Breast epithelium (tissue), 4 donors: ENCODE measurements at regions not wholly inside any gene's neighbourhood (a gene's known extent, or its start where the extent isn't known, plus 50 kb on each side); places are given as distances from the start of the nearest gene placed in this dataset.

Experiments used
- DNase-seq, 2 donors: peaks; one replicate each; pipeline ENCODE4 v3.0.0-alpha.2; 2019; ENCODE audit warnings: low spot score in 2 of 2
- H3K27ac ChIP-seq, 2 donors: fragments of 200-600 bp; sonication (generic) in 1 of 2; one replicate each; pipeline ENCODE4 v1.5.1; 2016 to 2019; ENCODE audit warnings: mild to moderate bottlenecking in 1 of 2
- H3K27me3 ChIP-seq, 2 donors: fragments of 200-600 bp; sonication (generic) in 1 of 2; one replicate each; pipeline versions ENCODE4 v1.5.1 to v1.6.0; 2017 to 2019; ENCODE audit warnings: control low read depth in 1 of 2, mild to moderate bottlenecking in 1 of 2
- H3K36me3 ChIP-seq: fragments of 200-600 bp; one replicate; pipeline ENCODE4 v1.5.1; 2019
- H3K4me1 ChIP-seq, 2 donors: fragments of 200-600 bp; sonication (generic); one replicate each; pipeline ENCODE4 v1.5.1; 2016 to 2019; ENCODE audit warnings: control low read depth in 1 of 2
- H3K4me3 ChIP-seq, 3 donors: fragments of 200-600 bp; sonication (generic); 1 replicate in 2 of 3; 2 replicates in 1 of 3; pipeline ENCODE4 v1.5.1; 2016 to 2019; ENCODE audit warnings: mild to moderate bottlenecking in 3 of 3, moderate library complexity in 2 of 3
- H3K9me3 ChIP-seq, 2 donors: fragments of 200-600 bp; sonication (generic) in 1 of 2; one replicate each; pipeline ENCODE4 v1.5.1; 2016 to 2019; ENCODE audit warnings: control low read depth in 1 of 2
- POLR2A ChIP-seq: fragments of 450-650 bp; IDR thresholded peaks from one replicate; pipeline ENCODE4 v1.6.1; 2016; ENCODE audit warnings: antibody characterized with exemption, mild to moderate bottlenecking, moderate library complexity
- POLR2AphosphoS5 ChIP-seq, 3 donors: sonication (generic); formaldehyde crosslinking; IDR thresholded peaks; one replicate each; pipeline ENCODE4 v1.6.1; 2017; ENCODE audit warnings: antibody characterized with exemption in 3 of 3
- intact Hi-C: fragments of 100-400 bp; cut with DNase I; formaldehyde crosslinking; loops from one replicate; pipeline ENCODE4 v1.15.1; 2023; ENCODE audit warnings: low total_unique reads
- TF ChIP-seq, protein P1 (sequence below), 3 donors: fragments of 450-650 bp; IDR thresholded peaks; one replicate each; pipeline ENCODE4 v1.5.1; 2016 to 2017; ENCODE audit warnings: antibody characterized with exemption in 3 of 3, mild to moderate bottlenecking in 3 of 3, moderate library complexity in 3 of 3

DNA sequence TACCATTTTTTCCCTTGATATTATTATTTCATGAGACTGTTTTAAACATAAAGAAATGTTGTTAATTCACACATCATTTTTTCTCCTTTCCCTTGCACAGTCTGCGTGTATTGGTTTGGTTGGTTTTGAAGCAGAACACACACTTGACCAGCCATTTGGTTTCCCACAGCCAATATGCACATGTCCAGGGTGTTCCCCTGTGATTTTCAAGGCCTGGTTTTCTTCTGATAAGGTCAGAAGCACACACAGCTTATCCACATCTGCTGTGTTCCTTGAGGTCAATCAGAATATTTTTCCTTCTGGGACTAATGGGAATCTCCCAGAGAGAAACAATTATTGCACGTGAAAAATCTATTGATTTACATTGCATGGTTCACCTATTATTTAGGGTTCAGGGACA is 103.2 kb upstream of the EFEMP1 start:
- Histone ChIP-seq H3K36me3 (no peaks in the 10 kb centered on the region), H3K9me3 (no peaks in the 10 kb centered on the region), H3K27ac (no peak overlapping the region), H3K4me1 (no peaks in the 10 kb centered on the region), H3K27me3 (no peaks in the 10 kb centered on the region), H3K4me3 (no peak overlapping the region)
- intact Hi-C loops, result no loop called here
- DNase-seq, result no peak
- TF ChIP-seq, protein P1, sequence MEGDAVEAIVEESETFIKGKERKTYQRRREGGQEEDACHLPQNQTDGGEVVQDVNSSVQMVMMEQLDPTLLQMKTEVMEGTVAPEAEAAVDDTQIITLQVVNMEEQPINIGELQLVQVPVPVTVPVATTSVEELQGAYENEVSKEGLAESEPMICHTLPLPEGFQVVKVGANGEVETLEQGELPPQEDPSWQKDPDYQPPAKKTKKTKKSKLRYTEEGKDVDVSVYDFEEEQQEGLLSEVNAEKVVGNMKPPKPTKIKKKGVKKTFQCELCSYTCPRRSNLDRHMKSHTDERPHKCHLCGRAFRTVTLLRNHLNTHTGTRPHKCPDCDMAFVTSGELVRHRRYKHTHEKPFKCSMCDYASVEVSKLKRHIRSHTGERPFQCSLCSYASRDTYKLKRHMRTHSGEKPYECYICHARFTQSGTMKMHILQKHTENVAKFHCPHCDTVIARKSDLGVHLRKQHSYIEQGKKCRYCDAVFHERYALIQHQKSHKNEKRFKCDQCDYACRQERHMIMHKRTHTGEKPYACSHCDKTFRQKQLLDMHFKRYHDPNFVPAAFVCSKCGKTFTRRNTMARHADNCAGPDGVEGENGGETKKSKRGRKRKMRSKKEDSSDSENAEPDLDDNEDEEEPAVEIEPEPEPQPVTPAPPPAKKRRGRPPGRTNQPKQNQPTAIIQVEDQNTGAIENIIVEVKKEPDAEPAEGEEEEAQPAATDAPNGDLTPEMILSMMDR (IDR thresholded peaks at IDR 0.05), result no peak
- TF ChIP-seq POLR2A, result no peak

DNA sequence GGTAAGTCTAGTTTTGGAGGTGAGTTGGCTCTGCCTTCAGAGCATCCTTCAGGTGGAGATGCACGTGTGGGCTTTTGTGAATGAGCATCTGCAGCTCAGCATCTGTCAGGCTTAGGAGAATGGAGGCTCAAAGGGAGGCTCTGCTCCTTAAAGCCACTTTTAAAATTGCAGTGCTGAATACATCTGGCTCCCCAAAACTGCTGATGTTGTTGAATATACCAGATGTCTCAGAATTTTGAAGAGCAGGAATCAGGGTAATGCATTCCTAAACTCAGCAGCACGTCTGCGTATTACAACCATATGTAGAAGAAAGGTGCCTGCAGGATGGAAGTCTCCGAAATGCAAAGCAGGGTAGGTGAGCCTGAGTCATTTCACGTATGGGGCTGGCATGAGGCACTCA is 106.5 kb upstream of the EFEMP1 start:
- H3K9me3 ChIP-seq, result no peaks in the 10 kb centered on the region
- TF ChIP-seq POLR2A, result no peak
- TF ChIP-seq POLR2AphosphoS5 (IDR thresholded peaks at IDR 0.05), result no peak
- TF ChIP-seq, protein P1 (IDR thresholded peaks at IDR 0.05), result no peak
- no peak for DNase-seq
- H3K36me3 ChIP-seq, result no peaks in the 10 kb centered on the region
- H3K27ac ChIP-seq, result no peak overlapping the region
- intact Hi-C loops, result no loop called here
- no peaks in the 10 kb centered on the region for H3K27me3 ChIP-seq
- H3K4me1 ChIP-seq, result no peaks in the 10 kb centered on the region
- no peak overlapping the region for H3K4me3 ChIP-seq

DNA sequence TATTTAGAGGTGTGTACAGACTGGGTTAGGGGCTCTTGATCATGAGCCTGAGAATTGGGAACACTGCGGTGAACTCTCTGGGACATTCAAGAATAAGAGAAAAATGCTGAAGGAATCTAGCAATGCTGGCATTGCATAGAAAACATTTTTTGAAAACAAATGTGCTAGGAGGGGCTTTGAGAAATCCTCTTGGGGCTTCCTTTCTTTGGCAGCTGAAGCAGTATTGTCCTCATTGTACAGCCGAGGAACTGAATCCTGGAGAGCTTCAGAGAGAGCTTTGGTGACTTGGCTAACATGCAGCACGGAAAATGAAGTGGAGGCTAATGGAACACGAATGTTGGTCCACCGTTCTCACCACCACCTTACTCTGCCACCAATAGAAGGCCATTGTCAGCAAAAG is 107.3 kb upstream of the EFEMP1 start:
- Histone ChIP-seq H3K9me3 (no peaks in the 10 kb centered on the region), H3K27ac (no peak overlapping the region), H3K4me1 (no peaks in the 10 kb centered on the region), H3K4me3 (no peak overlapping the region), H3K27me3 (no peaks in the 10 kb centered on the region), H3K36me3 (no peaks in the 10 kb centered on the region)
- intact Hi-C loops, result no loop called here
- no peak for TF ChIP-seq POLR2A
- TF ChIP-seq POLR2AphosphoS5 (IDR thresholded peaks at IDR 0.05), result no peak
- TF ChIP-seq, protein P1 (IDR thresholded peaks at IDR 0.05), result no peak
- DNase-seq, result no peak

DNA sequence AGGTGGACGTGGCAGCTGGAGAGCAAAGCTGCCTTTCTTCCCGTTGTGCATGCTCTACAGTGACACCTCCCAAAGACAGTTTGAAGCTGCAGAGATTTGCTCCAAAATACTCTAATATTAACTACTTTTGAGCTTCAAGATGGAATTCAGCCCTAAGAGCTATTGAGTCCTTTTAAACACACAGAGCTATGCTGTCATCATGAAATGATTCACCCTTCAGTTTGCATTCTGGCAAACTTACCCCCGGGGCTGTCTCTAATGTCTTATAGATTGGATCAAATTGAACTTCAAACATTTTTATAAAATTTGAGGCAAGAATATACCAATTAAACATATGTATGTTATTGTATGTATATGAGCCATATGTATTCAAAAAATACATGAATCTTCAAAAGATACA is 110.7 kb upstream of the EFEMP1 start:
- H3K36me3 ChIP-seq, result no peaks in the 10 kb centered on the region
- H3K27me3 ChIP-seq, result no peaks in the 10 kb centered on the region
- H3K4me3 ChIP-seq, result no peak overlapping the region
- H3K9me3 ChIP-seq, result no peaks in the 10 kb centered on the region
- TF ChIP-seq POLR2A, result no peak
- TF ChIP-seq, protein P1 (IDR thresholded peaks at IDR 0.05), result no peak
- TF ChIP-seq POLR2AphosphoS5 (IDR thresholded peaks at IDR 0.05), result no peak
- intact Hi-C loops, result no loop called here
- H3K27ac ChIP-seq, result no peak overlapping the region
- no peaks in the 10 kb centered on the region for H3K4me1 ChIP-seq
- no peak for DNase-seq

DNA sequence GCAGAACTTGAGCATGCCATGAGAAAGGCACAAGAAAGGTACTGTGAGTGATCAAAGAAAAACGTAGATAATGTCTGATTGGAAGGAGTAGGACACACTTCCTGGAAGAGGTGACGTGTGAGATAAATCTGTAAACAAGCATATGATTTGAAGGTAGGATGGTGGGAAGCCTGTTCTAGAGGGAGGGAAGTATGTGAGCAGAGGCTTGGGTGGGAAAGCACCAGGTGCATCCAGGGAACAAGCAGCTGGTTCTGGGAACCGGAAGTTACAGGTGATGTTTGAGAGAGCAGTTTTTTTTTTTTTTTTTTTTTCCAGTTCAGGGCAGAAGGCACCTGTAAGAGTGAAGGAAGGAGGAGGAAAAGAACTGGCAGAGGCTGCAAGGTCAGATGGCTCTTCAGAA is 116.6 kb upstream of the EFEMP1 start:
- DNase-seq, result no peak
- intact Hi-C loops, result no loop called here

More for the DNA sequence above, 116.6 kb upstream of the EFEMP1 start:
- H3K27me3 ChIP-seq, result no peaks in the 10 kb centered on the region
- TF ChIP-seq, protein P1 (IDR thresholded peaks at IDR 0.05), result no peak
- H3K36me3 ChIP-seq, result no peaks in the 10 kb centered on the region
- no peak overlapping the region for H3K27ac ChIP-seq
- no peaks in the 10 kb centered on the region for H3K4me1 ChIP-seq
- no peaks in the 10 kb centered on the region for H3K9me3 ChIP-seq
- H3K4me3 ChIP-seq, result no peak overlapping the region
